ENCODE measurements at regions not wholly inside any gene's neighbourhood (a gene's known extent, or its start where the extent isn't known, plus 50 kb on each side); places are given as distances from the start of the nearest gene placed in this dataset.

- DNase-seq (ENCODE audit: low read depth, low spot score) = no peak
These were observed 54.2 kb upstream of the FHIP2A start for GRCh38 chr10:114767101-114767985.

DNA sequence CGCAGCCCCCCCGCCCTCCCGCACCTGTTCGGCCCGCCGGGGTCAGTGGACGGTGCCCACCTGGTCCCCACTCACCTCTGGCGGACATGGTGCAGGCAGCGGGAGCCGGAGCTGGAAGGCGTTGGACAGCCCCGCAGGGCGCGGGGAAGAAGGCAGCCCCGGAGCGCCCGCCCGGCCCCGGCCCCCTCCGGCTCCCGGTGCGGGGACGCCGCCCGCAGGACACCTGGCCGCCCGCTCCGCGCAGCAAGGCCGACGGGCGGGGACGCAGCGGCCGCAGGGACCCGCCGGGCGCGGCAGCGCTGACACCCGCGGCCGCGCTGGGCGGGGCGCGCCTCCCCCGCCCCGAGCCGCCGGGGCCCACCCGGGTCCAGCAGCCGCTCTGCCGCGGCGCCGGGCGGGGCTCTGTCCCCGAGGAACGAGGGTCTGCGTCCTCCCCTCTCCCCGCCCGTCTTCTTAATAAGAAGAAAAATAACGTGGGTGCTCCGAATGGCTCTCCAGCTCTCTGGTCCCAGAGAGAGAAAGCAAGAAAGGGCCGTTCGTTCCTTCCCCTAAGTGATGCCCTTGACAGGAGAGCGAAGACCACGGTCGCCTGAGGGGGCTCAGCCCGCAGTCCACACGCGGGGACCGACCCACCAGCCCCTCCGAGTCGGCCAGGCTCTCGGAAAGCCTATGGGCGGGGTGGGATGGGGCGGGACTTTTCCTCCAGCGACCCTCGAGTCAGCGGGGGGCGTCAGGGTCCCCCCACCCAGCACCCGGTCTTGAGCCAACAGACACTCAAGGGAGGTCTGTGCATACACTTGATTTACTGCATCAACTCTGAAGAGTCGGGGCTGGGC is 53.4 kb upstream of the FHIP2A start:
- peak overlapping the region; percentile 6 for H3K27ac ChIP-seq
- no peak for DNase-seq (ENCODE audit: low read depth, low spot score)

More at GRCh38 chr10:114767101-114767985, 54.2 kb upstream of the FHIP2A start:
- peak overlapping the region; percentile 6 for H3K27ac ChIP-seq

- no peak for DNase-seq (ENCODE audit: low read depth, low spot score)
- no peak overlapping the region for H3K27ac ChIP-seq
These were observed 51.6 kb upstream of the FHIP2A start for GRCh38 chr10:114770009-114770408.

GRCh38 chr10:114771157-114771556 is 50.4 kb upstream of the FHIP2A start:
- no peak for DNase-seq (ENCODE audit: low read depth, low spot score)
- H3K27ac ChIP-seq = no peak overlapping the region

GRCh38 chr10:114771749-114772148 is 49.8 kb upstream of the FHIP2A start:
- H3K27ac ChIP-seq = no peak overlapping the region
- DNase-seq (ENCODE audit: low read depth, low spot score) = no peak
